Gastrocnemius medialis (tissue), 4 donors: ENCODE measurements at regions not wholly inside any gene's neighbourhood (a gene's known extent, or its start where the extent isn't known, plus 50 kb on each side); places are given as distances from the start of the nearest gene placed in this dataset.
"Not testable (repeated sequence)": the region's sequence is repeated elsewhere in the genome, so short reads cannot be mapped to it uniquely, and the experiment has no call there.

Source experiments
- ATAC-seq, 2 donors: fragments of 150-250 bp; one replicate each; pipeline ENCODE4 v1.9.1; 2016
- DNase-seq, 2 donors: peaks; one replicate each; pipeline ENCODE4 v3.0.0-alpha.2; 2019
- H3K27ac ChIP-seq, 4 donors: fragments of 200-600 bp; sonication (generic); 1 replicate in 1 of 4; 2 replicates in 3 of 4; pipeline ENCODE4 v1.5.1; 2016 to 2018; ENCODE audit warnings: mild to moderate bottlenecking in 2 of 4, moderate library complexity in 1 of 4
- H3K27me3 ChIP-seq, 3 donors: fragments of 200-600 bp; sonication (generic) in 2 of 3; 1 replicate in 1 of 3; 2 replicates in 2 of 3; pipeline versions ENCODE4 v1.5.1 to v1.6.0; 2016 to 2019; ENCODE audit warnings: mild to moderate bottlenecking in 1 of 3, moderate library complexity in 1 of 3
- H3K36me3 ChIP-seq, 2 donors: fragments of 200-600 bp; sonication (generic) in 1 of 2; one replicate each; pipeline ENCODE4 v1.5.1; 2017 to 2018
- H3K4me1 ChIP-seq, 2 donors: fragments of 200-600 bp; sonication (generic) in 1 of 2; one replicate each; pipeline ENCODE4 v1.5.1; 2016 to 2017; ENCODE audit warnings: mild to moderate bottlenecking in 2 of 2
- H3K4me3 ChIP-seq, 4 donors: fragments of 200-600 bp; sonication (generic) in 3 of 4; 1 replicate in 1 of 4; 2 replicates in 3 of 4; pipeline ENCODE4 v1.5.1; 2016 to 2019; ENCODE audit warnings: mild to moderate bottlenecking in 2 of 4
- H3K9me3 ChIP-seq, 3 donors: fragments of 200-600 bp; sonication (generic) in 2 of 3; 1 replicate in 1 of 3; 2 replicates in 2 of 3; pipeline ENCODE4 v1.5.1; 2016 to 2019
- POLR2A ChIP-seq, 2 donors: fragments of 450-650 bp; IDR thresholded peaks; one replicate each; pipeline ENCODE4 v1.6.1; 2017; ENCODE audit warnings: antibody characterized with exemption in 2 of 2, mild to moderate bottlenecking in 2 of 2, moderate library complexity in 2 of 2
- in situ Hi-C, 4 donors: fragments of 200-750 bp; cut with MboI; loops; one replicate each; pipeline versions ENCODE4 v1.15.0 to v1.8.0; 2017; ENCODE audit warnings: low sequenced_read_pairs in 4 of 4
- intact Hi-C: fragments of 100-400 bp; cut with DNase I; formaldehyde crosslinking; loops from one replicate; pipeline ENCODE4 v1.15.1; 2023; ENCODE audit warnings: low total_unique reads
- TF ChIP-seq, protein P1 (sequence below), 5 experiments: fragments of 450-650 bp in 3 of 5; fragments of 200-600 bp in 2 of 5; sonication (generic) in 2 of 5; IDR thresholded peaks in 4 of 5; conservative IDR thresholded peaks in 1 of 5; 1 replicate in 4 of 5; 2 replicates in 1 of 5; pipeline ENCODE4 v1.5.1; 2016 to 2019; ENCODE audit warnings: antibody characterized with exemption in 5 of 5, mild to moderate bottlenecking in 3 of 5, moderate library complexity in 3 of 5

- intact Hi-C loops: no loop called here
- DNase-seq (no peak), ATAC-seq (no peak)
- in situ Hi-C loops: loop anchor here in 1 of 4 donors (25.0 kb wide), 1 partner anchor 93 kb away; no protein-coding TSS in a partner anchor
- Histone ChIP-seq H3K27ac (no peak overlapping the region), H3K4me1 (no peaks in the 10 kb centered on the region), H3K9me3 (no peaks in the 10 kb centered on the region), H3K27me3 (no peaks in the 10 kb centered on the region), H3K4me3 (no peak overlapping the region), H3K36me3 (no peaks in the 10 kb centered on the region)
- TF ChIP-seq, protein P1, sequence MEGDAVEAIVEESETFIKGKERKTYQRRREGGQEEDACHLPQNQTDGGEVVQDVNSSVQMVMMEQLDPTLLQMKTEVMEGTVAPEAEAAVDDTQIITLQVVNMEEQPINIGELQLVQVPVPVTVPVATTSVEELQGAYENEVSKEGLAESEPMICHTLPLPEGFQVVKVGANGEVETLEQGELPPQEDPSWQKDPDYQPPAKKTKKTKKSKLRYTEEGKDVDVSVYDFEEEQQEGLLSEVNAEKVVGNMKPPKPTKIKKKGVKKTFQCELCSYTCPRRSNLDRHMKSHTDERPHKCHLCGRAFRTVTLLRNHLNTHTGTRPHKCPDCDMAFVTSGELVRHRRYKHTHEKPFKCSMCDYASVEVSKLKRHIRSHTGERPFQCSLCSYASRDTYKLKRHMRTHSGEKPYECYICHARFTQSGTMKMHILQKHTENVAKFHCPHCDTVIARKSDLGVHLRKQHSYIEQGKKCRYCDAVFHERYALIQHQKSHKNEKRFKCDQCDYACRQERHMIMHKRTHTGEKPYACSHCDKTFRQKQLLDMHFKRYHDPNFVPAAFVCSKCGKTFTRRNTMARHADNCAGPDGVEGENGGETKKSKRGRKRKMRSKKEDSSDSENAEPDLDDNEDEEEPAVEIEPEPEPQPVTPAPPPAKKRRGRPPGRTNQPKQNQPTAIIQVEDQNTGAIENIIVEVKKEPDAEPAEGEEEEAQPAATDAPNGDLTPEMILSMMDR (IDR thresholded peaks at IDR 0.05 in 4 of 5, conservative IDR thresholded peaks at IDR 0.05 in 1 of 5): no peak
- TF ChIP-seq POLR2A (IDR thresholded peaks at IDR 0.05): no peak
Measured at GRCh38 chrX:33855251-33855650, 276.9 kb downstream of the FAM47A start.

GRCh38 chrX:33852146-33852545 lies 280.0 kb downstream of the FAM47A start:
- in situ Hi-C loops: loop anchor here in 1 of 4 donors (25.0 kb wide), 1 partner anchor 90 kb away; no protein-coding TSS in a partner anchor
- intact Hi-C loops, H3K27ac ChIP-seq, H3K27me3 ChIP-seq, H3K4me3 ChIP-seq, DNase-seq, H3K36me3 ChIP-seq, ATAC-seq, H3K4me1 ChIP-seq, H3K9me3 ChIP-seq: not testable (repeated sequence)

GRCh38 chrX:33840176-33840575 lies 291.9 kb downstream of the FAM47A start:
- no peaks in the 10 kb centered on the region for H3K9me3 ChIP-seq
- no peak overlapping the region for H3K4me3 ChIP-seq
- no peak overlapping the region for H3K27ac ChIP-seq
- no peaks in the 10 kb centered on the region for H3K4me1 ChIP-seq
- H3K27me3 ChIP-seq: no peaks in the 10 kb centered on the region
- no peaks in the 10 kb centered on the region for H3K36me3 ChIP-seq
- no peak for TF ChIP-seq POLR2A (IDR thresholded peaks at IDR 0.05)
- TF ChIP-seq, protein P1 (IDR thresholded peaks at IDR 0.05 in 4 of 5, conservative IDR thresholded peaks at IDR 0.05 in 1 of 5): no peak
- DNase-seq (no peak), ATAC-seq (no peak)
- in situ Hi-C loops (no loop called here), intact Hi-C loops (no loop called here)

- no peaks in the 10 kb centered on the region for H3K27me3 ChIP-seq
- intact Hi-C loops: no loop called here
- H3K9me3 ChIP-seq: no peaks in the 10 kb centered on the region
- in situ Hi-C loops: no loop called here
- no peak for ATAC-seq
- no peak overlapping the region for H3K27ac ChIP-seq
- no peaks in the 10 kb centered on the region for H3K36me3 ChIP-seq
- DNase-seq: no peak
- no peak overlapping the region for H3K4me3 ChIP-seq
- TF ChIP-seq, protein P1 (IDR thresholded peaks at IDR 0.05 in 4 of 5, conservative IDR thresholded peaks at IDR 0.05 in 1 of 5): no peak
- TF ChIP-seq POLR2A (IDR thresholded peaks at IDR 0.05): no peak
- no peaks in the 10 kb centered on the region for H3K4me1 ChIP-seq
Measured at GRCh38 chrX:33831211-33831610, 300.9 kb downstream of the FAM47A start.

- no peak for ATAC-seq
- TF ChIP-seq, protein P1 (IDR thresholded peaks at IDR 0.05 in 4 of 5, conservative IDR thresholded peaks at IDR 0.05 in 1 of 5): no peak
- no peak for TF ChIP-seq POLR2A (IDR thresholded peaks at IDR 0.05)
- no peaks in the 10 kb centered on the region for H3K27me3 ChIP-seq
- no peak overlapping the region for H3K4me3 ChIP-seq
- H3K4me1 ChIP-seq: no peaks in the 10 kb centered on the region
- intact Hi-C loops (no loop called here), in situ Hi-C loops (no loop called here)
- no peaks in the 10 kb centered on the region for H3K36me3 ChIP-seq
- no peak overlapping the region for H3K27ac ChIP-seq
- H3K9me3 ChIP-seq: no peaks in the 10 kb centered on the region
- no peak for DNase-seq
Measured at GRCh38 chrX:33817266-33817665, 314.8 kb downstream of the FAM47A start.
